HCT116 (cell line): ENCODE measurements at regions not wholly inside any gene's neighbourhood (a gene's known extent, or its start where the extent isn't known, plus 50 kb on each side); places are given as distances from the start of the nearest gene placed in this dataset.

Experiments
- ATAC-seq: fragments of 200-7000 bp; cut with Tn5 transposase; 2 replicates; pipeline ENCODE4 v1.9.1; 2020; ENCODE audit warnings: mild to moderate bottlenecking, moderate library complexity
- BruUV-seq: library from RNA; stranded (reverse); fragments of 400-500 nt; replicated peaks from 2 replicates; lab custom pipeline; 2021; lab: Mats Ljungman, UMichigan
- CTCF ChIA-PET: fragments of 300-600 bp; sonication (Branson Sonifier 250); formaldehyde crosslinking; loops from one replicate; lab custom pipeline; 2021; ENCODE audit warnings: antibody characterized with exemption; lab: Charles Lee
- POLR2A ChIA-PET: fragments of 300-600, 350-600 bp; sonication (Branson Sonifier 250); formaldehyde crosslinking; loops from one replicate; lab custom pipeline; 2021; ENCODE audit warnings: antibody characterized with exemption; lab: Charles Lee
- RAD21 ChIA-PET, 2 experiments: fragments of 300-600 bp; sonication (Branson Sonifier 250); formaldehyde crosslinking; loops; one replicate each; lab custom pipeline; 2023; ENCODE audit warnings: low total read pairs in 2 of 2; ENCODE audit not compliant: uncharacterized antibody in 2 of 2, unreplicated experiment in 2 of 2, low non-redundant PET in 1 of 2; lab: Charles Lee
- DNase-seq: peaks from one replicate; pipeline ENCODE4 v3.0.0-alpha.2; 2010; ENCODE audit warnings: low read depth, low spot score
- H2AFZ ChIP-seq: fragments of 200-600 bp; shearing (Covaris generic), sonication (generic); 2 replicates; pipeline ENCODE4 v1.6.1; 2017; ENCODE audit warnings: low read depth, mixed run types, mixed read lengths, antibody characterized with exemption, low read length; ENCODE audit not compliant: poor library complexity, severe bottlenecking
- H3K27ac ChIP-seq: 2 replicates; pipeline ENCODE4 v1.5.1; 2012; ENCODE audit warnings: low read depth, low read length
- H3K27me3 ChIP-seq: fragments of 200-600 bp; sonication (generic); 2 replicates; pipeline ENCODE4 v1.6.1; 2016; ENCODE audit warnings: mixed run types, low read length, mixed read lengths; ENCODE audit not compliant: insufficient read depth
- H3K36me3 ChIP-seq, 2 experiments: fragments of 200-500 bp in 1 of 2; fragments of 200-600 bp in 1 of 2; sonication (Bioruptor generic) in 1 of 2; sonication (generic) in 1 of 2; 2 replicates each; pipeline versions ENCODE4 v1.5.1 to v1.6.1; 2014 to 2016; ENCODE audit warnings: low read length in 2 of 2, inconsistent platforms in 1 of 2, mixed read lengths in 1 of 2, mixed run types in 1 of 2; ENCODE audit not compliant: insufficient read depth in 2 of 2, control insufficient read depth in 1 of 2
- H3K4me1 ChIP-seq, 2 experiments: fragments of 200-600 bp in 1 of 2; sonication (generic) in 1 of 2; 2 replicates each; pipeline versions ENCODE4 v1.5.1 to v1.6.1; 2012 to 2017; ENCODE audit warnings: low read length in 2 of 2, inconsistent platforms in 1 of 2, mild to moderate bottlenecking in 1 of 2, mixed read lengths in 1 of 2, mixed run types in 1 of 2, moderate library complexity in 1 of 2; ENCODE audit not compliant: insufficient read depth in 2 of 2, control insufficient read depth in 1 of 2
- H3K4me2 ChIP-seq: fragments of 200-600 bp; sonication (generic); 2 replicates; pipeline ENCODE4 v1.6.1; 2017; ENCODE audit warnings: mixed run types, low read length, mixed read lengths
- H3K4me3 ChIP-seq, 2 experiments: fragments of 200-600 bp in 1 of 2; sonication (generic) in 1 of 2; replicated peaks in 1 of 2; 2 replicates each; pipeline ENCODE4 v1.5.1; 2011 to 2016; ENCODE audit warnings: low read length in 2 of 2, control low read depth in 1 of 2, low read depth in 1 of 2, mild to moderate bottlenecking in 1 of 2, mixed read lengths in 1 of 2, mixed run types in 1 of 2
- H3K79me2 ChIP-seq: fragments of 200-600 bp; sonication (generic); 2 replicates; pipeline ENCODE4 v1.6.1; 2017; ENCODE audit warnings: mild to moderate bottlenecking, mixed run types, low read length, moderate library complexity, mixed read lengths; ENCODE audit not compliant: insufficient read depth
- H3K9ac ChIP-seq: fragments of 200-600 bp; sonication (generic); 2 replicates; pipeline ENCODE4 v1.6.1; 2016; ENCODE audit warnings: low read length, mixed read lengths
- H3K9me2 ChIP-seq: fragments of 200-600 bp; sonication (generic), shearing (Covaris generic); 2 replicates; pipeline ENCODE4 v1.6.1; 2017; ENCODE audit warnings: mixed run types, mild to moderate bottlenecking, moderate library complexity; ENCODE audit not compliant: insufficient read depth
- H3K9me3 ChIP-seq, 2 experiments: fragments of 200-500 bp in 1 of 2; fragments of 200-600 bp in 1 of 2; sonication (Bioruptor generic) in 1 of 2; sonication (generic) in 1 of 2; 2 replicates each; pipeline ENCODE4 v1.6.1; 2014 to 2017; ENCODE audit warnings: low read length in 2 of 2, mixed read lengths in 2 of 2, inconsistent platforms in 1 of 2, low read depth in 1 of 2, mild to moderate bottlenecking in 1 of 2, mixed run types in 1 of 2, moderate library complexity in 1 of 2; ENCODE audit not compliant: control insufficient read depth in 1 of 2, insufficient read depth in 1 of 2
- H4K20me1 ChIP-seq: fragments of 200-600 bp; sonication (generic), shearing (Covaris generic); 2 replicates; pipeline ENCODE4 v1.6.1; 2017; ENCODE audit warnings: mixed run types, mild to moderate bottlenecking, moderate library complexity; ENCODE audit not compliant: insufficient read depth
- ATF3 ChIP-seq: IDR thresholded peaks from 2 replicates; pipeline ENCODE4 v1.6.1; 2012
- CBX3 ChIP-seq: IDR thresholded peaks from 2 replicates; pipeline ENCODE4 v1.6.1; 2012; ENCODE audit warnings: low read depth
- CEBPB ChIP-seq: IDR thresholded peaks from 2 replicates; pipeline ENCODE4 v1.6.1; 2012; ENCODE audit warnings: low read depth
- CTCF ChIP-seq, 3 experiments: fragments of 200-600 bp in 1 of 3; sonication (generic) in 1 of 3; IDR thresholded peaks in 2 of 3; conservative IDR thresholded peaks in 1 of 3; 2 replicates each; pipeline ENCODE4 v1.5.1; 2012 to 2017; ENCODE audit warnings: low read depth in 2 of 3, low read length in 2 of 3, antibody characterized with exemption in 1 of 3, borderline replicate concordance in 1 of 3, control low read depth in 1 of 3, mild to moderate bottlenecking in 1 of 3, mixed read lengths in 1 of 3, mixed run types in 1 of 3, moderate library complexity in 1 of 3; ENCODE audit not compliant: insufficient read depth in 1 of 3
- ELF1 ChIP-seq: IDR thresholded peaks from 2 replicates; pipeline ENCODE4 v1.6.1; 2012; ENCODE audit warnings: low read depth, borderline replicate concordance
- EZH2phosphoT487 ChIP-seq: fragments of 200-600 bp; IDR thresholded peaks from 2 replicates; pipeline ENCODE4 v1.6.1; 2018; ENCODE audit warnings: antibody characterized with exemption, borderline replicate concordance
- FOSL1 ChIP-seq: IDR thresholded peaks from 2 replicates; pipeline ENCODE4 v1.6.1; 2012; ENCODE audit warnings: low read depth
- JUND ChIP-seq: IDR thresholded peaks from 2 replicates; pipeline ENCODE4 v1.6.1; 2012
- MAX ChIP-seq: IDR thresholded peaks from 2 replicates; pipeline ENCODE4 v1.6.1; 2012
- POLR2A ChIP-seq: IDR thresholded peaks from 2 replicates; pipeline ENCODE4 v1.7.0; 2011; ENCODE audit warnings: borderline replicate concordance; ENCODE audit not compliant: insufficient read depth, insufficient read length; ENCODE audit errors: extremely low read depth
- POLR2AphosphoS5 ChIP-seq: IDR thresholded peaks from 2 replicates; pipeline ENCODE4 v1.6.1; 2011; ENCODE audit warnings: mild to moderate bottlenecking, low read depth, low read length, moderate library complexity
- REST ChIP-seq: IDR thresholded peaks from 2 replicates; pipeline ENCODE4 v1.6.1; 2012; ENCODE audit warnings: low read depth
- SIN3A ChIP-seq: IDR thresholded peaks from 2 replicates; pipeline ENCODE4 v1.6.1; 2012; ENCODE audit warnings: low read depth
- SRF ChIP-seq: IDR thresholded peaks from 2 replicates; pipeline ENCODE4 v1.6.1; 2012; ENCODE audit warnings: low read depth
- TCF7L2 ChIP-seq: IDR thresholded peaks from 2 replicates; pipeline ENCODE4 v1.7.0; 2011; ENCODE audit warnings: borderline replicate concordance, inconsistent platforms; ENCODE audit not compliant: insufficient read depth, insufficient read length; ENCODE audit errors: extremely low read depth
- YY1 ChIP-seq: IDR thresholded peaks from 2 replicates; pipeline ENCODE4 v1.6.1; 2011; ENCODE audit warnings: low read length, low read depth, moderate library complexity, mild to moderate bottlenecking; ENCODE audit not compliant: insufficient replicate concordance; ENCODE audit errors: extremely low read depth
- ZBTB33 ChIP-seq: IDR thresholded peaks from 2 replicates; pipeline ENCODE4 v1.6.1; 2011; ENCODE audit warnings: mild to moderate bottlenecking, low read length, moderate library complexity; ENCODE audit not compliant: insufficient replicate concordance; ENCODE audit errors: extremely low read depth
- ZFX ChIP-seq: fragments of 450-650 bp; IDR thresholded peaks from 2 replicates; pipeline ENCODE4 v1.6.1; 2017
- ZNF274 ChIP-seq: fragments of 200-500 bp; sonication (Bioruptor generic); IDR thresholded peaks from 2 replicates; pipeline ENCODE4 v1.6.1; 2014; ENCODE audit warnings: mild to moderate bottlenecking, low read depth, low read length, inconsistent platforms
- intact Hi-C: fragments of 100-400 bp; cut with micrococcal nuclease; formaldehyde crosslinking; loops from 2 replicates; pipeline ENCODE4 v1.10.0; 2022

- DNase-seq: no peak
- Histone ChIP-seq H2AFZ (peak overlapping the region; percentile 10), H3K4me3 (no peak overlapping the region), H3K9me3 (no peaks in the 10 kb centered on the region), H4K20me1 (no peaks in the 10 kb centered on the region), H3K9ac (no peak overlapping the region), H3K79me2 (no peaks in the 10 kb centered on the region), H3K9me2 (no peaks in the 10 kb centered on the region), H3K27ac (no peak overlapping the region), H3K4me2 (no peak overlapping the region), H3K36me3 (no peaks in the 10 kb centered on the region), H3K4me1 (no peaks in the 10 kb centered on the region), H3K27me3 (no peaks in the 10 kb centered on the region)
- no TSS peak for BruUV-seq
- no peak for TF ChIP-seq ZNF274
- TF ChIP-seq ELF1: no peak
- no peak for TF ChIP-seq MAX
- no peak for TF ChIP-seq SRF
- TF ChIP-seq ZFX: no peak
- TF ChIP-seq REST: no peak
- no peak for TF ChIP-seq CTCF (IDR thresholded peaks at IDR 0.05 in 2 of 3, conservative IDR thresholded peaks at IDR 0.05 in 1 of 3; ENCODE audit: borderline replicate concordance in 1 of 3, insufficient read depth in 1 of 3, low read depth in 2 of 3, low read length in 2 of 3)
- no peak for TF ChIP-seq YY1
- TF ChIP-seq EZH2phosphoT487: no peak
- TF ChIP-seq POLR2A: no peak
- no peak for TF ChIP-seq ATF3
- no peak for TF ChIP-seq POLR2AphosphoS5
- TF ChIP-seq ZBTB33: no peak
- no peak for TF ChIP-seq TCF7L2
- TF ChIP-seq CEBPB: no peak
- TF ChIP-seq CBX3: no peak
- TF ChIP-seq FOSL1: no peak
- TF ChIP-seq SIN3A: no peak
- TF ChIP-seq JUND: no peak
- ChIA-PET CTCF (interaction anchor here (0.8 to 1.3 kb wide), 2 partner anchors 764 to 940 kb away, joined by 3 to 7 read pairs; no protein-coding TSS in a partner anchor), POLR2A (no interaction called here), RAD21 (no interaction called here)
- no peak for ATAC-seq
- intact Hi-C loops: loop anchor here (5.0 to 10.0 kb wide), 3 partner anchors 1097 to 1500 kb away; no protein-coding TSS in a partner anchor
These were observed 88.6 kb upstream of the MAD2L1 start for GRCh38 chr4:120155287-120155686.
